GM19324 (cell line): ENCODE measurements at regions not wholly inside any gene's neighbourhood (a gene's known extent, or its start where the extent isn't known, plus 50 kb on each side); places are given as distances from the start of the nearest gene placed in this dataset.
A peak's percentile ranks its signal among the peaks of the same experiment; 100 is the strongest.
"Not testable (repeated sequence)": the region's sequence is repeated elsewhere in the genome, so short reads cannot be mapped to it uniquely, and the experiment has no call there.

ENCODE experiments used
- ATAC-seq: cut with Tn5 transposase; IDR thresholded peaks from one replicate; pipeline ENCODE4 v1.9.1; 2021; ENCODE audit warnings: mild to moderate bottlenecking, moderate library complexity; ENCODE audit not compliant: unreplicated experiment, low FRiP score

GRCh38 chr2:18959952-18960717 is 370.8 kb upstream of the NT5C1B start:
- ATAC-seq, result no peak

GRCh38 chr2:18959200-18959599 is 369.8 kb upstream of the NT5C1B start:
- ATAC-seq, result no peak

- no peak for ATAC-seq
These were observed 368.5 kb upstream of the NT5C1B start for GRCh38 chr2:18957909-18958308.

- no peak for ATAC-seq
These were observed 361.0 kb upstream of the NT5C1B start for GRCh38 chr2:18950361-18950851.

- ATAC-seq, result no peak
These were observed 360.5 kb upstream of the NT5C1B start for GRCh38 chr2:18949871-18950270.

GRCh38 chr2:18940184-18940583 is 350.8 kb upstream of the NT5C1B start:
- ATAC-seq, result peak; percentile 71

- ATAC-seq, result not testable (repeated sequence)
These were observed 350.4 kb upstream of the NT5C1B start for GRCh38 chr2:18939740-18940139.

GRCh38 chr2:18934886-18935285 is 345.5 kb upstream of the NT5C1B start:
- no peak for ATAC-seq

GRCh38 chr2:18932853-18933252 is 343.5 kb upstream of the NT5C1B start:
- ATAC-seq, result no peak

GRCh38 chr2:18930971-18931370 is 341.6 kb upstream of the NT5C1B start:
- no peak for ATAC-seq

GRCh38 chr2:18927525-18928232 is 338.3 kb upstream of the NT5C1B start:
- ATAC-seq, result no peak

GRCh38 chr2:18926631-18927524 is 337.5 kb upstream of the NT5C1B start:
- ATAC-seq, result no peak

- no peak for ATAC-seq
These were observed 335.9 kb upstream of the NT5C1B start for GRCh38 chr2:18925296-18925695.

- no peak for ATAC-seq
These were observed 335.5 kb upstream of the NT5C1B start for GRCh38 chr2:18924886-18925285.

- no peak for ATAC-seq
These were observed 335.0 kb upstream of the NT5C1B start for GRCh38 chr2:18924386-18924785.

GRCh38 chr2:18922276-18922675 is 332.9 kb upstream of the NT5C1B start:
- ATAC-seq, result no peak

GRCh38 chr2:18918280-18918679 is 328.9 kb upstream of the NT5C1B start:
- no peak for ATAC-seq

GRCh38 chr2:18915227-18915626 is 325.9 kb upstream of the NT5C1B start:
- no peak for ATAC-seq

- no peak for ATAC-seq
These were observed 324.1 kb upstream of the NT5C1B start for GRCh38 chr2:18913512-18913911.

GRCh38 chr2:18912225-18912888 is 323.0 kb upstream of the NT5C1B start:
- no peak for ATAC-seq
